IPS-NIHi11 (cell line): ENCODE measurements at regions not wholly inside any gene's neighbourhood (a gene's known extent, or its start where the extent isn't known, plus 50 kb on each side); places are given as distances from the start of the nearest gene placed in this dataset.
A peak's percentile ranks its signal among the peaks of the same experiment; 100 is the strongest.

Experiments used
- DNase-seq: peaks from one replicate; pipeline ENCODE4 v3.0.0; 2012; ENCODE audit warnings: mixed read lengths, low spot score

DNA sequence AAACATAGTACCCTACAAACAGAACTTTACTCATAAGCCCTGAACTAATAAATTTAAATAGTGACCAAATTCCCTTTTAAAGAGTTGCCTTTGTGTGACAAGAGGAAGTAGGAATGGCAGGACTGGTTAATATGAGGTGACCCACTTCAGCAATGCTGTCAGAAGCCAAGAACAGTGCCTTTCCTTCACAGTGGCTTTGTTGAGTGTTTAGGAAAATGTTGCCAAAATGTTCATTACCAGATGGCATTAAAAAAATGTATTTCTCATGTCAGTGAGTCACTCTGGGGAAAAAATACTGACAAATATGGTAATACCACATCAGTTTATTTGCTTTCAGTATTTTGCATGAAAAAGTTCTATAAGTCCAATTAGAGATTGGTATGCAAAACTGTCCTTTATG is 103.3 kb downstream of the DIRAS2 start:
- no peak for DNase-seq

DNA sequence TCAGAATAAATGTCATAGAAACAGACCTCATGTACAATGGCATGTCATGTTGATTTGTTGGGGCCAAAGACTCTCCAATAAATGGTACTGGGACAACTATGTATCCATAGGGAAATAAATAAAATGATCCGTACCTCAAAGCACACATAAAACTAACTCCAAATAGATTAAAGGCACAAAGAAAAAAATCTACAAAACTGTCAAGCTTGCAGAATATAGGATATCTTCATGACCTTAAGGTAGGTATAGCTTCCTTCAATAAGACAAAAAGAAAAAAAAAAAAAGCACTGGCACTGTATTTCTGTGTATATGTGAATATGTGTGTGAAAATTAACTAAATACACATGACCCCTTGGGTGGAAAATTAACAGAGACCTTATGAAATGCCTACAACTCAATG is 101.9 kb downstream of the DIRAS2 start:
- no peak for DNase-seq

DNA sequence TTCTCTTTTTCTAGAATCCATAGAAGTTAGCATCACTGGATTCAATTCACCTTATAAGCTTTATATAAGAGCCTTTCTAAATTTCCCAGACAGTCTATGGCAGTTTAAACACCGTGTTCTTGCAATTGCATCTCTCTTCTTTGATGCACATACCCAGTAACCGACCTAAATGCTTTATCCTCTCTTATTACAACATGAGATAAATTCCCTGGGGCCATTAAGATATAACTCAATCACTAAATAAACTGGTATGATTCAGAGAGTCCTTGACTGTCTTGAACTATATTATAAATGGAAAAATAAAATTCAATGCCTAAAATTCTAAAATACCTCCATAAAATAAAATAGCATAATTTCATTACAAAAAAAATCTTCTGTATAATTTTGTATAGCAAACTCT is 98.1 kb downstream of the DIRAS2 start:
- DNase-seq, result no peak

DNA sequence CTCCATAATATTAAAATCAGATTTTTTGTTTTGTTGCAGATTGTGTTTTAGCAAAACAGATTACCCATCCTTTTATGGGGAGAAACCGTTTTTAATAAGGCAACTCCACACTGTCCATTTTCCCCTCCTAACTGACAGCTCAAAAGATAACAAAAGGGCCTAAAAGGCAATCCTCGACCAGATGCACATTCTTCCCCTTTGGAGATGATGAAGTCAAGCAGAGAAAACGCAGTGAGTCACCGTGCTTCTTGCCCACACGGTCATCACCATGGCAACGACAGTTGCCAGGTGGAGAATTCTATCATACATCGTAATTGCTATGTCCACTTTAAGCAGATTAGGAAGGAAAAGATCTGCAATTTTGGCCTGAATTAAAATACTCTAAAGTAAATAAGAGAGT is 96.4 kb downstream of the DIRAS2 start:
- peak; percentile 22 for DNase-seq

DNA sequence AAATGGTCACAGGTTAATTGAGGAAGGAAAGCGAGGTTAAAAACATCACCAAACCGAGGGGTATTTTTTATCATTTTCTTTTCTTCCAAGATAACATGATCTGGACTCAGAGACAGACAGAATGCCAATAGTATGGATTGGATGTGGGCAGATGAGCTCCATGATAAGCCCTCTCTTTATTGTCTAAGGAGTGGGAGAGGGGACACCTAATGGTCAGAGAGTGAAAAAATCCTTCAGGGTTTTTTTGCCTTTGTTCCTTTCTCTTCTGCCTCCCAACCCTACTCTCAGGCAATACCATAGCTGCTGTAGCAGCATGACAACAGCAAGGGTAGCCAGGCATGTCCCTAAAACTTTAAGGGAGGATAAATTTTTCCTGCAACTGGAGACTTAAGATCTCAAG is 94.7 kb downstream of the DIRAS2 start:
- DNase-seq, result no peak

DNA sequence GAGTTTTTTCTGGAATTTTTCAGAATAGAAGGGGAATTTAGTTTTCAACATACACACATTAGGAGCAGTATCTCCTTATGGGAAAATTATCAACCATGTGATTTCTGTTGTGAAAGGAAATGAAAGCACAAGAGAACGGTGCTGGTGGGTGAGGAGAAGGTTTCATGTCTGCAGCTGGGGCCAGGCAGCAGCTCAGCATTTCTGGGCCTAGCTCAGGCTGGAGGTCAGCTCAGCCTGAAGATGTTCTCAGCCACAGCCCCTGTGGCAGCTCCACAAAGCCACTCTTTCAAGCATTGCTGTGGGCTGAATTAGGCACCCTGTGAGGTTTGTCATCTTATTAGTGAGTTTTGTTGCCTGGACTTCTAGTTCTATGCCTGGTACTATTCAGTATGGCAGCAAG is 90.3 kb downstream of the DIRAS2 start:
- DNase-seq, result no peak

DNA sequence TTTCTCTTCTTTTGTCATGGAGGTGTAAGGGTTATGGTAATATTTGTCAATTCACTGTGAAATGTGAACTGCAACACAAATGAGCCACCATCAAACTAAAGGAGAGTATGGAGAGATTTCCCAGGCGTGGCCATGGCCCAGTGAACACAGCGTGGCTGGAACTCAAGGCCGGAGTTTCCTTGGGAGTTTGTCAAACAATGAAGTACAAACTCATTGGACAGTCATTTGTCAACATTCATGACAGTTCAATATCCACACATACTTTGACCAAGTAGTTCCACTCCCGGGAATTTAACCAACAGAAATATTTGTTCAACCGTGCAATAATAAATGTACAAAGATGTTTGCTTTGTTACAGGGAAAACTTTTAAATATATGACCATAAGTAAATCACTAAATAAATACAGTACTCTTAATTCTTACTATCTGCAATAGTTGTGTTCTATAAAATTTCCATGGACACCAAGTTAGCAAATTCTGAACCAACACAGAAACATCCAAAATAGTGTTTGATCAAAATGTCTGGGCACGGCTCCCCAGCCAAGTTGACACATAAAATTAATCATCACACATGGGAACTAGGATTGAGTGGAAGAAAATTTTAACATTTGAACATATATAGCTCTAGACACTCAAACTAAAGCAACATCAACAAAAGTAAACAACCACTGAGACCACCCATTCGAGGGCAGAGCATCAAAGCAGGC is 87.1 kb downstream of the DIRAS2 start:
- DNase-seq, result peak; percentile 20

DNA sequence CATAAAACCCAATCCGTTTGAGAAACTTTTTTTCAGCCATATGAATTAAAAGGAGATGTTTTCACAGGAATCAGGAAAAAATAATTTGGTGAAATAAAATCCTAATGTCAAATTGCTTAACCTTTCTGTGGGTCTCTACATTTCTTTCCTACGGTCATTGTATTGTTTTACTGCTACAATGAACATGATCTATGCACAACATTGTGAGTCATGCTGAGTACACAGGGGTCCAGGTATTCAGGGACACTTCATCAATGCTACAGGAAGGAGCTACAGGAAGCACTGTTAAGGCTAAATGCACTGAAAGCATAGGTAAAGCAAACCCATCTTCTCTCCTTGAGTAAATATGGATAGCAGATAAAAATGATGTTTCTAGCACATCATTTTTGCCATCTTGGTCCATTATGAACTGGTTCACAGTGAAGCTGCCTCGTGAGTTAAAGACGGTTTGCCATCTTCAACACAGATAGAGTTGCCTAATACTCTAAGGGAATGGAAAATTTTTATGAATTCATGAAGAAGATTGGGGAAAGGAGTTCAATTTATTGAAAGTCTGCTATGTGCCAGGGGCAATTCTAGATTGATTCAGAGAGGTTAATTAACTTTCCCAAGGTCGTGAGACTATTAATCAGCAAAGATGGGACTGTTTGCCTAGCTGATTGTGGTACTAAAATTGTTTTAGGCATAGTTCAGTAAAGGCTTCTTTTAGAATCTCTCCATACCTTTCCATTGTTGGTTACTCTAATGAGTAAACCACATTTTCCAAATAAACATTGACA is 85.5 kb downstream of the DIRAS2 start:
- DNase-seq, result no peak

DNA sequence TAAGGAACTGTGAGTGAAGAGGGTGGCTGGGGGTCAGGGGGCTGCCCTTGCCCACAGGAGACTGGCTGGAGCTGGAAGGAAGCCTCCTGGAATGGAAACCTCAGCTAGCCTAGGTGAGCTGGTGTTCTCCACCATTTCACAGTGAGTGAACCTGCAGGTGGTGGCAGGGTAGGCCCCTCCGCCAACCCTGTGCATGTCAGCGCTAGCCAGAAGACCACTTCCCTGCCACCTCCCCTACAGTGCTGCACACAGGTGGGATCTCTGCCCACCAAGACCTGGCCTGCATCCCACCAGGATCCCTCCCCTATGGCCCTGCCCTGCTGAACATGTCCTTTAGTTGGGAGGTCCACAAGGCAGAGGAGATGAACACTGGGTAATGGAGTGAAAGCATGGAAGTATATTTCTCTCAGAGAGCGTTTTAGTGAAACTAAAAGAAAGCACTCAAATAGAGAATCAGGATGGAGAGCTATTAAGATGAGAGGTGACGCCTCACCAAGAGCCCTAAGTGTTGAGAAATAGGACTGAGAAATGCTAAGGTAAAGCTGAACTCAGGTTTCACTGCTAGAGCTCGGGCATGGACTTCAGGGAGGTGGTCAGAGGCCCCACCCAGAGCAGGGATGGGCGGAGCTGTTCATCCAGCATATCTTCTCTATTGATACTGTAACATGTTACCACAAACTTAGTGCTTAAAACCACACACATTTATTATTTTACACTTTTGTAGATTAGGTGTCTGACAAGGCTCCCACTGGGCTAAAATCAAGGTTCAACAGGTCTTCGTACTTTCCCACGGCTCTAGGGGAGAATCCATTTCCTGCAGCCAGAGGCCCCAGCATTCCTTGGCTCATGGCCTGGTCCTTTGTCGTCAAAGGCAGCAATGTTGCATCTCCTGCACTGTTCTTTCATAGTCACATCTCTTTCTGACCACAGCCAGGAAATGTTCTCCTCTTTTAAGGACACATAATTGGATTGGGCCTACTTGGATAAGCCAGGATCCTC is 83.2 kb downstream of the DIRAS2 start:
- no peak for DNase-seq
